GM18505 (cell line): ENCODE measurements at regions not wholly inside any gene's neighbourhood (a gene's known extent, or its start where the extent isn't known, plus 50 kb on each side); places are given as distances from the start of the nearest gene placed in this dataset.
"Not testable (repeated sequence)": the region's sequence is repeated elsewhere in the genome, so short reads cannot be mapped to it uniquely, and the experiment has no call there.

Source experiments
- ATAC-seq: cut with Tn5 transposase; IDR thresholded peaks from one replicate; pipeline ENCODE4 v1.9.1; 2021; ENCODE audit not compliant: unreplicated experiment
- POLR2A ChIP-seq: IDR thresholded peaks from 4 replicates; pipeline ENCODE4 v1.6.1; 2011; ENCODE audit warnings: borderline replicate concordance; ENCODE audit not compliant: insufficient read depth, insufficient read length; ENCODE audit errors: extremely low read depth

GRCh38 chr4:57832083-57832482 lies 721.9 kb upstream of the IGFBP7 start:
- no peak for ATAC-seq

GRCh38 chr4:57789666-57790065 lies 679.5 kb upstream of the IGFBP7 start:
- TF ChIP-seq POLR2A = no peak
- ATAC-seq = no peak

More at GRCh38 chr4:57832083-57832482, 721.9 kb upstream of the IGFBP7 start:
- no peak for TF ChIP-seq POLR2A

- TF ChIP-seq POLR2A = no peak
- no peak for ATAC-seq
Observed at GRCh38 chr4:57777876-57778275, 667.7 kb upstream of the IGFBP7 start.

- no peak for TF ChIP-seq POLR2A
- ATAC-seq = no peak
Observed at GRCh38 chr4:57774681-57775080, 664.5 kb upstream of the IGFBP7 start.

- no peak for ATAC-seq
- no peak for TF ChIP-seq POLR2A
Observed at GRCh38 chr4:57774171-57774570, 664.0 kb upstream of the IGFBP7 start.

GRCh38 chr4:57766341-57766740 lies 656.2 kb upstream of the IGFBP7 start:
- no peak for TF ChIP-seq POLR2A
- ATAC-seq = no peak

GRCh38 chr4:57764856-57765255 lies 654.7 kb upstream of the IGFBP7 start:
- no peak for TF ChIP-seq POLR2A
- ATAC-seq = no peak

GRCh38 chr4:57763070-57763469 lies 652.9 kb upstream of the IGFBP7 start:
- TF ChIP-seq POLR2A = no peak
- ATAC-seq = no peak

- ATAC-seq = no peak
- TF ChIP-seq POLR2A = no peak
Observed at GRCh38 chr4:57740625-57741190, 630.5 kb upstream of the IGFBP7 start.

- no peak for ATAC-seq
- TF ChIP-seq POLR2A = no peak
Observed at GRCh38 chr4:57736781-57737180, 626.6 kb upstream of the IGFBP7 start.

GRCh38 chr4:57734104-57734670 lies 624.0 kb upstream of the IGFBP7 start:
- TF ChIP-seq POLR2A = no peak
- ATAC-seq = no peak

GRCh38 chr4:57729775-57730570 lies 619.8 kb upstream of the IGFBP7 start:
- ATAC-seq = not testable (repeated sequence)

- no peak for ATAC-seq
- no peak for TF ChIP-seq POLR2A
Observed at GRCh38 chr4:57726154-57726553, 616.0 kb upstream of the IGFBP7 start.

- TF ChIP-seq POLR2A = no peak
- ATAC-seq = no peak
Observed at GRCh38 chr4:57719456-57719855, 609.3 kb upstream of the IGFBP7 start.

- not testable (repeated sequence) for ATAC-seq
Observed at GRCh38 chr4:57714313-57714712, 604.1 kb upstream of the IGFBP7 start.
